Esophagus muscularis mucosa (tissue), 2 donors: ENCODE measurements at regions not wholly inside any gene's neighbourhood (a gene's known extent, or its start where the extent isn't known, plus 50 kb on each side); places are given as distances from the start of the nearest gene placed in this dataset.

Experiments
- EP300 ChIP-seq: sonication (generic); formaldehyde crosslinking; IDR thresholded peaks from one replicate; pipeline ENCODE4 v1.6.1; 2017; ENCODE audit warnings: antibody characterized with exemption
- POLR2A ChIP-seq: fragments of 450-650 bp; IDR thresholded peaks from one replicate; pipeline ENCODE4 v1.6.1; 2017; ENCODE audit warnings: antibody characterized with exemption, moderate library complexity, mild to moderate bottlenecking, low read depth

GRCh38 chr2:145841973-145842372 is 1322.1 kb upstream of the ZEB2 start:
- no peak for TF ChIP-seq EP300
- TF ChIP-seq POLR2A, result no peak
